ENCODE measurements at regions not wholly inside any gene's neighbourhood (a gene's known extent, or its start where the extent isn't known, plus 50 kb on each side); places are given as distances from the start of the nearest gene placed in this dataset.

- TF ChIP-seq CTCF (IDR thresholded peaks at IDR 0.05; ENCODE audit: poor library complexity, severe bottlenecking) = no peak
- H3K4me3 ChIP-seq (ENCODE audit: severe bottlenecking) = no peak overlapping the region
- DNase-seq (ENCODE audit: low spot score) (no peak), ATAC-seq (ENCODE audit: low read depth) (no peak)
- H3K27ac ChIP-seq (ENCODE audit: poor library complexity, severe bottlenecking) = no peak overlapping the region
- no peaks in the 10 kb centered on the region for H3K27me3 ChIP-seq (ENCODE audit: insufficient read depth, poor library complexity, severe bottlenecking)
- H3K9me3 ChIP-seq (ENCODE audit: severe bottlenecking) = no peaks in the 10 kb centered on the region
- no peaks in the 10 kb centered on the region for H3K4me1 ChIP-seq (ENCODE audit: insufficient read depth, poor library complexity, severe bottlenecking)
- H3K36me3 ChIP-seq (ENCODE audit: low read depth) = no peaks in the 10 kb centered on the region
These were observed 172.5 kb downstream of the RASEF start for GRCh38 chr9:82890401-82890800.

- no peak overlapping the region for H3K4me3 ChIP-seq (ENCODE audit: severe bottlenecking)
- no peaks in the 10 kb centered on the region for H3K9me3 ChIP-seq (ENCODE audit: severe bottlenecking)
- TF ChIP-seq CTCF (IDR thresholded peaks at IDR 0.05; ENCODE audit: poor library complexity, severe bottlenecking) = no peak
- no peak for DNase-seq (ENCODE audit: low spot score)
- no peak overlapping the region for H3K27ac ChIP-seq (ENCODE audit: poor library complexity, severe bottlenecking)
- no peaks in the 10 kb centered on the region for H3K4me1 ChIP-seq (ENCODE audit: insufficient read depth, poor library complexity, severe bottlenecking)
- H3K36me3 ChIP-seq (ENCODE audit: low read depth) = no peaks in the 10 kb centered on the region
- no peak for ATAC-seq (ENCODE audit: low read depth)
- H3K27me3 ChIP-seq (ENCODE audit: insufficient read depth, poor library complexity, severe bottlenecking) = no peaks in the 10 kb centered on the region
These were observed 172.1 kb downstream of the RASEF start for GRCh38 chr9:82890865-82891264.

GRCh38 chr9:82891321-82891720 lies 171.6 kb downstream of the RASEF start:
- no peak for DNase-seq (ENCODE audit: low spot score)
- ATAC-seq (ENCODE audit: low read depth) = no peak
- H3K27me3 ChIP-seq (ENCODE audit: insufficient read depth, poor library complexity, severe bottlenecking) = no peaks in the 10 kb centered on the region
- H3K27ac ChIP-seq (ENCODE audit: poor library complexity, severe bottlenecking) = no peak overlapping the region
- TF ChIP-seq CTCF (IDR thresholded peaks at IDR 0.05; ENCODE audit: poor library complexity, severe bottlenecking) = no peak
- H3K4me1 ChIP-seq (ENCODE audit: insufficient read depth, poor library complexity, severe bottlenecking) = no peaks in the 10 kb centered on the region
- H3K4me3 ChIP-seq (ENCODE audit: severe bottlenecking) = no peak overlapping the region
- no peaks in the 10 kb centered on the region for H3K36me3 ChIP-seq (ENCODE audit: low read depth)
- no peaks in the 10 kb centered on the region for H3K9me3 ChIP-seq (ENCODE audit: severe bottlenecking)

DNA sequence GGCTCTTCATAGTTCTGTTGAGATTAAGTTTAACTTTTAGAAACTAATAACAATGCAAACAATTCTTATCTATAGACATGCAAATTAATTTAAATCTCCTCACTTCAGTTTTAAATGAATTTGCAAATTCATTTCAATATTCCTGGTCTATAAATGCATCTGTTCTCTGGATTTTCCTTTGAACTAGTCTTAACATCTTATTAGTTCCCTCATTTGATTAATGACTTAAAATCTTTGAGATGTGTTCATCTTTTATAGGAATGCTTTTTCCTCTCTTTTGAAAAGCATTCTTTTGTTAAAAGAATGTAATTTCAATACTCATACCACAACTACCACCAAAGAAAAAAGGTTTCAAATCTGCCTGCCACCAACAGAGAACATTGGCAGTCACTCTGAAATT lies 169.4 kb downstream of the RASEF start:
- H3K36me3 ChIP-seq (ENCODE audit: low read depth) = no peaks in the 10 kb centered on the region
- ATAC-seq (ENCODE audit: low read depth) = no peak
- no peak for DNase-seq (ENCODE audit: low spot score)
- no peaks in the 10 kb centered on the region for H3K4me1 ChIP-seq (ENCODE audit: insufficient read depth, poor library complexity, severe bottlenecking)
- H3K27me3 ChIP-seq (ENCODE audit: insufficient read depth, poor library complexity, severe bottlenecking) = no peaks in the 10 kb centered on the region
- no peak overlapping the region for H3K4me3 ChIP-seq (ENCODE audit: severe bottlenecking)
- no peak overlapping the region for H3K27ac ChIP-seq (ENCODE audit: poor library complexity, severe bottlenecking)
- no peaks in the 10 kb centered on the region for H3K9me3 ChIP-seq (ENCODE audit: severe bottlenecking)
- no peak for TF ChIP-seq CTCF (IDR thresholded peaks at IDR 0.05; ENCODE audit: poor library complexity, severe bottlenecking)

DNA sequence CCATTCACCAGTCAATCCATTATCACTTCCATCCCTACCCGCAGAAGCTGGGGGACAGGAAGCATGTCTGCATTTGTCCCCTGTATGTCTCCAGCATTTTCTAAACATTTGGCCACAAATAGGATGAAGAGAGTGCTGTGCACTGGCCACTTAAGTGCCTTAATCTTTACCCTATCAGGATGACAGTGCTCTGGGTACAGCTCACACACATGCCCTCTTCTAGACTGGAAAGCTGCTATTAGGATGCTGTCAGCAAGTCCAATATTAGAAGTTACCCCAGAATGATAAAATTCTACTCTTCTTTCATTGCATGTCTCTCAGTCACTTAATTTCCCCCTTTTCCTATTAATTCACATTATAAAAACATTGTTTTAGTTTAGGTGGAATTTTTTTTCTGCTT lies 168.4 kb downstream of the RASEF start:
- H3K36me3 ChIP-seq (ENCODE audit: low read depth) = no peaks in the 10 kb centered on the region
- H3K9me3 ChIP-seq (ENCODE audit: severe bottlenecking) = no peaks in the 10 kb centered on the region
- DNase-seq (ENCODE audit: low spot score) = no peak
- H3K4me1 ChIP-seq (ENCODE audit: insufficient read depth, poor library complexity, severe bottlenecking) = no peaks in the 10 kb centered on the region
- no peak for ATAC-seq (ENCODE audit: low read depth)
- no peaks in the 10 kb centered on the region for H3K27me3 ChIP-seq (ENCODE audit: insufficient read depth, poor library complexity, severe bottlenecking)
- no peak for TF ChIP-seq CTCF (IDR thresholded peaks at IDR 0.05; ENCODE audit: poor library complexity, severe bottlenecking)
- H3K27ac ChIP-seq (ENCODE audit: poor library complexity, severe bottlenecking) = no peak overlapping the region
- no peak overlapping the region for H3K4me3 ChIP-seq (ENCODE audit: severe bottlenecking)

Measured in RWPE2 (cell line).